Gastrocnemius medialis (tissue), 4 donors: ENCODE measurements at regions not wholly inside any gene's neighbourhood (a gene's known extent, or its start where the extent isn't known, plus 50 kb on each side); places are given as distances from the start of the nearest gene placed in this dataset.

Experiments used
- POLR2A ChIP-seq, 2 donors: fragments of 450-650 bp; IDR thresholded peaks; one replicate each; pipeline ENCODE4 v1.6.1; 2017; ENCODE audit warnings: antibody characterized with exemption in 2 of 2, mild to moderate bottlenecking in 2 of 2, moderate library complexity in 2 of 2
- TF ChIP-seq, protein P1 (sequence below), 5 experiments: fragments of 450-650 bp in 3 of 5; fragments of 200-600 bp in 2 of 5; sonication (generic) in 2 of 5; IDR thresholded peaks in 4 of 5; conservative IDR thresholded peaks in 1 of 5; 1 replicate in 4 of 5; 2 replicates in 1 of 5; pipeline ENCODE4 v1.5.1; 2016 to 2019; ENCODE audit warnings: antibody characterized with exemption in 5 of 5, mild to moderate bottlenecking in 3 of 5, moderate library complexity in 3 of 5

DNA sequence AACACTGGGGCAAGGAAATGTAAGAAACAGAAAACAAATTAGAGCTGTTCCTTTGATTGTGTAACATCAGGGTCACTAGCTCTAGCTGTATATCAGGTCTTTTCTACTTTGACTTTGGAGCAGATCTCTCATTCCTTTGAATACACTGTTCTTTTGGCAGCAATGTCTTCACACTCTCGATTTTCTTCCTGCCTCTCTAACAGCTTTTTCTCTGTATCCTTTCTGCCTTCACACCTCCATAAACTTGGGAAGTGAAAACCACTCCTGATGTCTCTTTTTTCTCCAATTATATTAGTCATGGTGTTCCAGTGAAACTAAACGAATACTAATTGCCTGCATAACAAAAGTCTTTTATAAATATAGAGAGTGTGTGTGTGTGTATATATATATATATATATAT is 1458.0 kb downstream of the NCAM2 start:
- TF ChIP-seq, protein P1, sequence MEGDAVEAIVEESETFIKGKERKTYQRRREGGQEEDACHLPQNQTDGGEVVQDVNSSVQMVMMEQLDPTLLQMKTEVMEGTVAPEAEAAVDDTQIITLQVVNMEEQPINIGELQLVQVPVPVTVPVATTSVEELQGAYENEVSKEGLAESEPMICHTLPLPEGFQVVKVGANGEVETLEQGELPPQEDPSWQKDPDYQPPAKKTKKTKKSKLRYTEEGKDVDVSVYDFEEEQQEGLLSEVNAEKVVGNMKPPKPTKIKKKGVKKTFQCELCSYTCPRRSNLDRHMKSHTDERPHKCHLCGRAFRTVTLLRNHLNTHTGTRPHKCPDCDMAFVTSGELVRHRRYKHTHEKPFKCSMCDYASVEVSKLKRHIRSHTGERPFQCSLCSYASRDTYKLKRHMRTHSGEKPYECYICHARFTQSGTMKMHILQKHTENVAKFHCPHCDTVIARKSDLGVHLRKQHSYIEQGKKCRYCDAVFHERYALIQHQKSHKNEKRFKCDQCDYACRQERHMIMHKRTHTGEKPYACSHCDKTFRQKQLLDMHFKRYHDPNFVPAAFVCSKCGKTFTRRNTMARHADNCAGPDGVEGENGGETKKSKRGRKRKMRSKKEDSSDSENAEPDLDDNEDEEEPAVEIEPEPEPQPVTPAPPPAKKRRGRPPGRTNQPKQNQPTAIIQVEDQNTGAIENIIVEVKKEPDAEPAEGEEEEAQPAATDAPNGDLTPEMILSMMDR (IDR thresholded peaks at IDR 0.05 in 4 of 5, conservative IDR thresholded peaks at IDR 0.05 in 1 of 5), result no peak
- TF ChIP-seq POLR2A (IDR thresholded peaks at IDR 0.05), result no peak
